Stimulated activated CD4-positive, alpha-beta T cell treated with anti-CD3 and anti-CD28 coated beads, Interleukin-2, amount 100 ng/mL, for 48 hours (primary cell): ENCODE measurements at regions not wholly inside any gene's neighbourhood (a gene's known extent, or its start where the extent isn't known, plus 50 kb on each side); places are given as distances from the start of the nearest gene placed in this dataset.

ENCODE experiments used
- DNase-seq, 2 donors: peaks; one replicate each; pipeline ENCODE4 v3.0.0-alpha.2; 2020

DNA sequence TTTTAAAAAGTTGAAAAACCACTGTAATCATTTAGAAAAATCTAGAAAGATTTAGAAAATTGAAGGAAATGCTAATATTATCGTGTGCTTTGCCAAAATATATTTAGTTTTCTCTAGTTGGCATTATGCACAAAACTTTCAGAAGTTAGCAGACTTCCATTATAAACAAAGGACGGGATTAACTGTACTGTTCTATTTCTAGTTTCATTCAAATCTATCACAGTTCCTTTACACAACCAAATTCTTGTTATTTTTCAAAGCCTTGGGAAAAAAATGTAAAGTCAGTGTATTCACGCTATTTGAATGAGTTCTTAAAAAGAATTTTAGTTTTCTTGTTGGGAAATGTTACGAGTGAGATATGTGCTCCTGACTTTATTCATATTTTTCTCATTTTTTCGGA, 277.8 kb downstream of the LMO7 start:
- DNase-seq, result no peak

- no peak for DNase-seq
Observed at GRCh38 chr13:75910591-75910990, 274.5 kb downstream of the LMO7 start.
